ENCODE measurements at regions not wholly inside any gene's neighbourhood (a gene's known extent, or its start where the extent isn't known, plus 50 kb on each side); places are given as distances from the start of the nearest gene placed in this dataset.

- H3K27me3 ChIP-seq: no peaks in the 10 kb centered on the region
- DNase-seq: no peak
- H3K27ac ChIP-seq: no peak overlapping the region
- intact Hi-C loops (cut with DNase I): no loop called here
- no peak overlapping the region for H3K4me3 ChIP-seq
- TF ChIP-seq, protein P1, sequence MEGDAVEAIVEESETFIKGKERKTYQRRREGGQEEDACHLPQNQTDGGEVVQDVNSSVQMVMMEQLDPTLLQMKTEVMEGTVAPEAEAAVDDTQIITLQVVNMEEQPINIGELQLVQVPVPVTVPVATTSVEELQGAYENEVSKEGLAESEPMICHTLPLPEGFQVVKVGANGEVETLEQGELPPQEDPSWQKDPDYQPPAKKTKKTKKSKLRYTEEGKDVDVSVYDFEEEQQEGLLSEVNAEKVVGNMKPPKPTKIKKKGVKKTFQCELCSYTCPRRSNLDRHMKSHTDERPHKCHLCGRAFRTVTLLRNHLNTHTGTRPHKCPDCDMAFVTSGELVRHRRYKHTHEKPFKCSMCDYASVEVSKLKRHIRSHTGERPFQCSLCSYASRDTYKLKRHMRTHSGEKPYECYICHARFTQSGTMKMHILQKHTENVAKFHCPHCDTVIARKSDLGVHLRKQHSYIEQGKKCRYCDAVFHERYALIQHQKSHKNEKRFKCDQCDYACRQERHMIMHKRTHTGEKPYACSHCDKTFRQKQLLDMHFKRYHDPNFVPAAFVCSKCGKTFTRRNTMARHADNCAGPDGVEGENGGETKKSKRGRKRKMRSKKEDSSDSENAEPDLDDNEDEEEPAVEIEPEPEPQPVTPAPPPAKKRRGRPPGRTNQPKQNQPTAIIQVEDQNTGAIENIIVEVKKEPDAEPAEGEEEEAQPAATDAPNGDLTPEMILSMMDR (IDR thresholded peaks at IDR 0.05): no peak
- H3K9ac ChIP-seq (ENCODE audit: low read depth in 2 of 2, low read length in 2 of 2): no peak overlapping the region
- no peaks in the 10 kb centered on the region for H3K9me3 ChIP-seq
- no peaks in the 10 kb centered on the region for H3K4me1 ChIP-seq
- no peaks in the 10 kb centered on the region for H3K36me3 ChIP-seq
Observed at GRCh38 chr1:239283216-239283615, 103.2 kb upstream of the CHRM3 start.

DNA sequence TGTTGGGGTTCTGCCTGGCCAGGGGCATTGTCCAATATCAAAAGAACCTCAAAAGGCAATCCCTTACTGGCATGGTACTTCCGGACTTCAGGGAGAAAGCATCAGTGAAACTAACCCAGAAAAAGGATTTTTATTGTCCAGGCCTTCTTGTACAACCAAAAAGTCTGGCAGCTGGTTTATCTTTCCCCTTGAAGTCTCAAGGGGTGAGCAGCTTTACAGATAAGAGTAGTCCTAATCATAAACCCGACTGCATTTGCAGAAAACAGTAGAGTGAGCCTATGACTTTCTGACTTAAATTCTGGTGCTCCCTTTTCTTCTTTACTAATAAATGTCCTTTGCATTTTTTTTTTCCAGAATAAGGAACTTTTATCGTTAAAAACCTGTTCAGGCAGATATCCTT lies 104.0 kb upstream of the CHRM3 start:
- intact Hi-C loops (cut with DNase I): no loop called here
- H3K27ac ChIP-seq: no peak overlapping the region
- DNase-seq: no peak
- no peaks in the 10 kb centered on the region for H3K9me3 ChIP-seq
- H3K36me3 ChIP-seq: no peaks in the 10 kb centered on the region
- H3K9ac ChIP-seq (ENCODE audit: low read depth in 2 of 2, low read length in 2 of 2): no peak overlapping the region
- no peaks in the 10 kb centered on the region for H3K27me3 ChIP-seq
- H3K4me1 ChIP-seq: no peaks in the 10 kb centered on the region
- H3K4me3 ChIP-seq: no peak overlapping the region
- TF ChIP-seq, protein P1 (IDR thresholded peaks at IDR 0.05): no peak

DNA sequence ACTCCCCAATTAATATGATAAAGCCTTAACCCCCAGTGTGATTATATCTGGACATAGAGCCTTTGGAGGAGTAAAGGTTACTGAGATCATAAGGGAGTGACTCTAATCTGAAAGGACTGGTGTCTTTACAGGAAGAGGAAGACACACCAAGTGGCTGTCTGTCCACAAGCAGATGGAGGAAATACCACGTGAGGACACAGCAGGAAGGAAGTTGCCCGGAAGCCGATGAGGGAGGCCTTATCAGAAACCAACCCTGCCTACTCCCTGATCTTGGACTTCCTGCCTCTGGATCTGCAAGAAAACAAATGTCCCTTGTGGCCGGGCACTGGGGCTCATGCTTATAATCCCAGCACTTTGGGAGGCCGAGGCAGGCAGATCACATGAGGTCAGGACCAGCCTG lies 110.3 kb upstream of the CHRM3 start:
- Histone ChIP-seq H3K27ac (no peak overlapping the region), H3K9me3 (no peaks in the 10 kb centered on the region), H3K36me3 (no peaks in the 10 kb centered on the region), H3K9ac (ENCODE audit: low read depth in 2 of 2, low read length in 2 of 2) (no peak overlapping the region), H3K4me1 (no peaks in the 10 kb centered on the region), H3K4me3 (no peak overlapping the region), H3K27me3 (no peaks in the 10 kb centered on the region)
- TF ChIP-seq, protein P1 (IDR thresholded peaks at IDR 0.05): no peak
- intact Hi-C loops (cut with DNase I): no loop called here
- DNase-seq: no peak

DNA sequence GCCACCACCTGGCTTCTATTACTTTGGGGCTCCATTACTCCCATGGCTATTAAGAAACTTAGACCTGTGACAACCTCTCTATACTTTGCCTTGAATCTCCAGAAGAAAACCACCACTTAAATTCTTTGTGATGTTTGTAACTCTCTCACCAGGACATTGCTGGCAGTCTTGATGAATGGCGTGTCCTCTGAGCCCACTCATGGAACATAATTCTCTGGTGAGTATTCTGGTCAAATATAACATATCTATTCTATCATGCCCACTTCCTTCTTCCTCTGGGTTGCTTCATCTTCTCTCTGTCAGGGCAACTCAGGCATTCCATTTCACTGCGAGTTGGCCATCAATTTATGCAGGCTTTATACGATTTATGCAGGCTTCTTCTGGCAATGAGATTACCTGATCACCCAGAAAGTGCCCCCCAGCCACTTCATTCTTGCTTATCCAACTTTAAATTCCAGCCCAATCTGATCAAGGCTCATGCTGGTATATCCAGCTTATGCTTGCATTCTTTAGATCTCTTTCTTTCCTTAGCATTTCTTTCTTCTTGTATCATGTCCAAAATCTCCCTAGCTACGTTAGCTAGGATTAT lies 112.0 kb upstream of the CHRM3 start:
- Histone ChIP-seq H3K4me3 (no peak overlapping the region), H3K4me1 (no peaks in the 10 kb centered on the region), H3K9me3 (no peaks in the 10 kb centered on the region), H3K27ac (no peak overlapping the region), H3K27me3 (no peaks in the 10 kb centered on the region), H3K9ac (ENCODE audit: low read depth in 2 of 2, low read length in 2 of 2) (no peak overlapping the region), H3K36me3 (no peaks in the 10 kb centered on the region)
- intact Hi-C loops (cut with DNase I): no loop called here
- no peak for DNase-seq
- TF ChIP-seq, protein P1 (IDR thresholded peaks at IDR 0.05): no peak

DNA sequence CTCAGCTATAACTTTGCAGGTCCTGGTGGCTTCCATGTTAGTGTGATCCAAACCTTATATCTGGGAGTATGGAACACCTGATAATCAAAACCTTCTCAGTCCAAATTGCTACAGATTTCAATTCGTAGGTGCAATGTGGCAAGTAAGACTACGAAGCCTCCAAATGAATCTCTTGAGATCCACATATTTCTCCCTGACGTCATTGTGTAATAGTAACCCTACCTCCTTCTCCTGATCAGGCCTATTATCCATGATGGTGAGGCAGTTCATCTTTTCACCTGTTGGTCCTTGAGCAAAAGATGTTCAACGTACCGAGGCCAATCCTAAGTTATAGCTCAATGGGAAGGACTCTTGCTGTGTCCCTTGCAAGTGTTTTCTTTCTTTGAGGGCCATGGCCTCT lies 115.9 kb upstream of the CHRM3 start:
- Histone ChIP-seq H3K27me3 (no peaks in the 10 kb centered on the region), H3K27ac (no peak overlapping the region), H3K4me1 (no peaks in the 10 kb centered on the region), H3K9ac (ENCODE audit: low read depth in 2 of 2, low read length in 2 of 2) (no peak overlapping the region), H3K9me3 (no peaks in the 10 kb centered on the region), H3K4me3 (no peak overlapping the region), H3K36me3 (no peaks in the 10 kb centered on the region)
- DNase-seq: no peak
- intact Hi-C loops (cut with DNase I): no loop called here
- TF ChIP-seq, protein P1 (IDR thresholded peaks at IDR 0.05): no peak

Data from colonic mucosa (tissue), 4 donors.